Mucosa of stomach (tissue), 1 donor: ENCODE measurements at regions not wholly inside any gene's neighbourhood (a gene's known extent, or its start where the extent isn't known, plus 50 kb on each side); places are given as distances from the start of the nearest gene placed in this dataset.
"Not testable (repeated sequence)": the region's sequence is repeated elsewhere in the genome, so short reads cannot be mapped to it uniquely, and the experiment has no call there.

ENCODE experiments used
- H3K27me3 ChIP-seq: one replicate; pipeline ENCODE4 v1.7.0; 2013; ENCODE audit warnings: mild to moderate bottlenecking, low read length; ENCODE audit not compliant: control insufficient read depth, insufficient read depth
- H3K36me3 ChIP-seq: one replicate; pipeline ENCODE4 v1.7.0; 2013; ENCODE audit warnings: low read length; ENCODE audit not compliant: control insufficient read depth, insufficient read depth
- H3K4me1 ChIP-seq: one replicate; pipeline ENCODE4 v1.7.0; 2013; ENCODE audit warnings: mild to moderate bottlenecking, low read length; ENCODE audit not compliant: control insufficient read depth, insufficient read depth
- H3K4me3 ChIP-seq: one replicate; pipeline ENCODE4 v1.7.0; 2013; ENCODE audit warnings: low read length
- H3K9ac ChIP-seq: one replicate; pipeline ENCODE4 v1.7.0; 2013; ENCODE audit warnings: mild to moderate bottlenecking, low read length, moderate library complexity
- H3K9me3 ChIP-seq: one replicate; pipeline ENCODE4 v1.7.0; 2013; ENCODE audit warnings: mild to moderate bottlenecking, low read length, moderate library complexity; ENCODE audit not compliant: control insufficient read depth
- donor health status: Pancreatic carcinoma.

- no peak overlapping the region for H3K4me3 ChIP-seq
- no peak overlapping the region for H3K9ac ChIP-seq
- no peaks in the 10 kb centered on the region for H3K9me3 ChIP-seq
- no peaks in the 10 kb centered on the region for H3K4me1 ChIP-seq
- H3K27me3 ChIP-seq, result no peaks in the 10 kb centered on the region
- H3K36me3 ChIP-seq, result no peaks in the 10 kb centered on the region
Measured at GRCh38 chr3:178099274-178099673, 437.0 kb upstream of the KCNMB2 start.

GRCh38 chr3:178099862-178100261 is 436.4 kb upstream of the KCNMB2 start:
- Histone ChIP-seq H3K4me1 (no peaks in the 10 kb centered on the region), H3K36me3 (no peaks in the 10 kb centered on the region), H3K27me3 (no peaks in the 10 kb centered on the region), H3K9ac (no peak overlapping the region), H3K9me3 (no peaks in the 10 kb centered on the region), H3K4me3 (no peak overlapping the region)

GRCh38 chr3:178100908-178101307 is 435.3 kb upstream of the KCNMB2 start:
- Histone ChIP-seq H3K36me3 (no peaks in the 10 kb centered on the region), H3K4me1 (no peaks in the 10 kb centered on the region), H3K27me3 (no peaks in the 10 kb centered on the region)

GRCh38 chr3:178103140-178103539 is 433.1 kb upstream of the KCNMB2 start:
- Histone ChIP-seq H3K4me1 (no peaks in the 10 kb centered on the region), H3K9me3 (no peaks in the 10 kb centered on the region), H3K27me3 (no peaks in the 10 kb centered on the region), H3K9ac (no peak overlapping the region), H3K36me3 (no peaks in the 10 kb centered on the region), H3K4me3 (no peak overlapping the region)

More at GRCh38 chr3:178100908-178101307, 435.3 kb upstream of the KCNMB2 start:
- Histone ChIP-seq H3K4me3 (no peak overlapping the region), H3K9me3 (no peaks in the 10 kb centered on the region), H3K9ac (no peak overlapping the region)

GRCh38 chr3:178107804-178108203 is 428.4 kb upstream of the KCNMB2 start:
- Histone ChIP-seq H3K4me3 (no peak overlapping the region), H3K9me3 (no peaks in the 10 kb centered on the region), H3K27me3 (no peaks in the 10 kb centered on the region), H3K9ac (no peak overlapping the region), H3K4me1 (no peaks in the 10 kb centered on the region), H3K36me3 (no peaks in the 10 kb centered on the region)

- no peaks in the 10 kb centered on the region for H3K4me1 ChIP-seq
- H3K9me3 ChIP-seq, result no peaks in the 10 kb centered on the region
- H3K9ac ChIP-seq, result no peak overlapping the region
- no peak overlapping the region for H3K4me3 ChIP-seq
- H3K36me3 ChIP-seq, result no peaks in the 10 kb centered on the region
- no peaks in the 10 kb centered on the region for H3K27me3 ChIP-seq
Measured at GRCh38 chr3:178109691-178110090, 426.5 kb upstream of the KCNMB2 start.

- no peaks in the 10 kb centered on the region for H3K4me1 ChIP-seq
- no peak overlapping the region for H3K9ac ChIP-seq
- H3K27me3 ChIP-seq, result no peaks in the 10 kb centered on the region
- no peak overlapping the region for H3K4me3 ChIP-seq
- H3K9me3 ChIP-seq, result no peaks in the 10 kb centered on the region
- H3K36me3 ChIP-seq, result no peaks in the 10 kb centered on the region
Measured at GRCh38 chr3:178112134-178112533, 424.1 kb upstream of the KCNMB2 start.

- not testable (repeated sequence) for H3K4me3 ChIP-seq, H3K9ac ChIP-seq, H3K4me1 ChIP-seq, H3K27me3 ChIP-seq, H3K9me3 ChIP-seq, H3K36me3 ChIP-seq
Measured at GRCh38 chr3:178112552-178112951, 423.7 kb upstream of the KCNMB2 start.

- no peaks in the 10 kb centered on the region for H3K36me3 ChIP-seq
- no peaks in the 10 kb centered on the region for H3K9me3 ChIP-seq
- H3K4me3 ChIP-seq, result no peak overlapping the region
- H3K27me3 ChIP-seq, result no peaks in the 10 kb centered on the region
- no peaks in the 10 kb centered on the region for H3K4me1 ChIP-seq
- H3K9ac ChIP-seq, result no peak overlapping the region
Measured at GRCh38 chr3:178117641-178118040, 418.6 kb upstream of the KCNMB2 start.

GRCh38 chr3:178119608-178120295 is 416.5 kb upstream of the KCNMB2 start:
- not testable (repeated sequence) for H3K4me3 ChIP-seq, H3K9ac ChIP-seq, H3K4me1 ChIP-seq, H3K9me3 ChIP-seq, H3K27me3 ChIP-seq, H3K36me3 ChIP-seq

GRCh38 chr3:178120367-178120766 is 415.9 kb upstream of the KCNMB2 start:
- no peaks in the 10 kb centered on the region for H3K9me3 ChIP-seq
- no peak overlapping the region for H3K9ac ChIP-seq
- no peaks in the 10 kb centered on the region for H3K27me3 ChIP-seq
- H3K4me3 ChIP-seq, result no peak overlapping the region
- H3K36me3 ChIP-seq, result no peaks in the 10 kb centered on the region
- H3K4me1 ChIP-seq, result no peaks in the 10 kb centered on the region

GRCh38 chr3:178126686-178127085 is 409.6 kb upstream of the KCNMB2 start:
- Histone ChIP-seq H3K9me3 (no peaks in the 10 kb centered on the region), H3K4me1 (no peaks in the 10 kb centered on the region), H3K36me3 (no peaks in the 10 kb centered on the region), H3K4me3 (no peak overlapping the region), H3K9ac (no peak overlapping the region), H3K27me3 (no peaks in the 10 kb centered on the region)

GRCh38 chr3:178127221-178127620 is 409.0 kb upstream of the KCNMB2 start:
- no peaks in the 10 kb centered on the region for H3K9me3 ChIP-seq
- H3K36me3 ChIP-seq, result no peaks in the 10 kb centered on the region
- no peak overlapping the region for H3K9ac ChIP-seq
- H3K27me3 ChIP-seq, result no peaks in the 10 kb centered on the region
- H3K4me3 ChIP-seq, result no peak overlapping the region
- H3K4me1 ChIP-seq, result no peaks in the 10 kb centered on the region
